Panc1 (cell line): ENCODE measurements at regions not wholly inside any gene's neighbourhood (a gene's known extent, or its start where the extent isn't known, plus 50 kb on each side); places are given as distances from the start of the nearest gene placed in this dataset.

Source experiments
- TF ChIP-seq, protein P1 (sequence below): fragments of 450-650 bp; IDR thresholded peaks from 2 replicates; pipeline ENCODE4 v1.5.1; 2017; ENCODE audit warnings: mild to moderate bottlenecking
- TF ChIP-seq, protein P2 (sequence below), 2 experiments: IDR thresholded peaks; 2 replicates each; pipeline ENCODE4 v1.6.1; 2011 to 2012; ENCODE audit warnings: low read depth in 2 of 2, control low read depth in 1 of 2, low read length in 1 of 2, mild to moderate bottlenecking in 1 of 2, moderate library complexity in 1 of 2; ENCODE audit not compliant: insufficient read depth in 1 of 2

DNA sequence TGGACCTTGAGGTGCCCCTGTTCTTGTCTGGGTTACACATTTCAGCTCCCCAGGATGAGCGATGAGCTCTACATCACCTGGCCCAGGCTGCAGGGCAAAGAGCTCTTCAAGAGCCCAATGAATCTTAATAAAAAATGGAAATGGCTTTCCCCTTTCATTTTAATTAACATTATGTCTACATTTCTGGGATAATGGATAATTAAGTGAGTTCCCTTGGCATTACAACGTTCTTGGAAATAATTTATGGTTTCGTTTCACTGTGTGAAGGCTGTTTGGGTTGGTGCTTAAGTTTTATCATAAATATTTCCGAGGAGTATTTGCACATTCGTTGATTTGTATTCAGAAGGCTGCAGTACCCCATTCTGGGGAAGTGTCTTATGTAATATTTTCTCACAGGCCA, 678.3 kb upstream of the EEF2KMT start:
- TF ChIP-seq, protein P1, sequence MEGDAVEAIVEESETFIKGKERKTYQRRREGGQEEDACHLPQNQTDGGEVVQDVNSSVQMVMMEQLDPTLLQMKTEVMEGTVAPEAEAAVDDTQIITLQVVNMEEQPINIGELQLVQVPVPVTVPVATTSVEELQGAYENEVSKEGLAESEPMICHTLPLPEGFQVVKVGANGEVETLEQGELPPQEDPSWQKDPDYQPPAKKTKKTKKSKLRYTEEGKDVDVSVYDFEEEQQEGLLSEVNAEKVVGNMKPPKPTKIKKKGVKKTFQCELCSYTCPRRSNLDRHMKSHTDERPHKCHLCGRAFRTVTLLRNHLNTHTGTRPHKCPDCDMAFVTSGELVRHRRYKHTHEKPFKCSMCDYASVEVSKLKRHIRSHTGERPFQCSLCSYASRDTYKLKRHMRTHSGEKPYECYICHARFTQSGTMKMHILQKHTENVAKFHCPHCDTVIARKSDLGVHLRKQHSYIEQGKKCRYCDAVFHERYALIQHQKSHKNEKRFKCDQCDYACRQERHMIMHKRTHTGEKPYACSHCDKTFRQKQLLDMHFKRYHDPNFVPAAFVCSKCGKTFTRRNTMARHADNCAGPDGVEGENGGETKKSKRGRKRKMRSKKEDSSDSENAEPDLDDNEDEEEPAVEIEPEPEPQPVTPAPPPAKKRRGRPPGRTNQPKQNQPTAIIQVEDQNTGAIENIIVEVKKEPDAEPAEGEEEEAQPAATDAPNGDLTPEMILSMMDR: no peak
- TF ChIP-seq, protein P2, sequence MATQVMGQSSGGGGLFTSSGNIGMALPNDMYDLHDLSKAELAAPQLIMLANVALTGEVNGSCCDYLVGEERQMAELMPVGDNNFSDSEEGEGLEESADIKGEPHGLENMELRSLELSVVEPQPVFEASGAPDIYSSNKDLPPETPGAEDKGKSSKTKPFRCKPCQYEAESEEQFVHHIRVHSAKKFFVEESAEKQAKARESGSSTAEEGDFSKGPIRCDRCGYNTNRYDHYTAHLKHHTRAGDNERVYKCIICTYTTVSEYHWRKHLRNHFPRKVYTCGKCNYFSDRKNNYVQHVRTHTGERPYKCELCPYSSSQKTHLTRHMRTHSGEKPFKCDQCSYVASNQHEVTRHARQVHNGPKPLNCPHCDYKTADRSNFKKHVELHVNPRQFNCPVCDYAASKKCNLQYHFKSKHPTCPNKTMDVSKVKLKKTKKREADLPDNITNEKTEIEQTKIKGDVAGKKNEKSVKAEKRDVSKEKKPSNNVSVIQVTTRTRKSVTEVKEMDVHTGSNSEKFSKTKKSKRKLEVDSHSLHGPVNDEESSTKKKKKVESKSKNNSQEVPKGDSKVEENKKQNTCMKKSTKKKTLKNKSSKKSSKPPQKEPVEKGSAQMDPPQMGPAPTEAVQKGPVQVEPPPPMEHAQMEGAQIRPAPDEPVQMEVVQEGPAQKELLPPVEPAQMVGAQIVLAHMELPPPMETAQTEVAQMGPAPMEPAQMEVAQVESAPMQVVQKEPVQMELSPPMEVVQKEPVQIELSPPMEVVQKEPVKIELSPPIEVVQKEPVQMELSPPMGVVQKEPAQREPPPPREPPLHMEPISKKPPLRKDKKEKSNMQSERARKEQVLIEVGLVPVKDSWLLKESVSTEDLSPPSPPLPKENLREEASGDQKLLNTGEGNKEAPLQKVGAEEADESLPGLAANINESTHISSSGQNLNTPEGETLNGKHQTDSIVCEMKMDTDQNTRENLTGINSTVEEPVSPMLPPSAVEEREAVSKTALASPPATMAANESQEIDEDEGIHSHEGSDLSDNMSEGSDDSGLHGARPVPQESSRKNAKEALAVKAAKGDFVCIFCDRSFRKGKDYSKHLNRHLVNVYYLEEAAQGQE (IDR thresholded peaks at IDR 0.05; ENCODE audit: insufficient read depth in 1 of 2, low read depth in 2 of 2, low read length in 1 of 2): no peak
